ENCODE measurements at regions not wholly inside any gene's neighbourhood (a gene's known extent, or its start where the extent isn't known, plus 50 kb on each side); places are given as distances from the start of the nearest gene placed in this dataset.

GRCh38 chr6:47381036-47381435 lies 71.3 kb upstream of the TNFRSF21 start:
- Mint-ChIP-seq H3K36me3 (ENCODE audit: low read depth, unreplicated experiment) (no peaks in the 10 kb centered on the region), H3K4me3 (ENCODE audit: unreplicated experiment) (no peak overlapping the region), H3K27me3 (ENCODE audit: low read depth, unreplicated experiment) (peaks cover 5% of the 10 kb centered on the region), H3K9me3 (ENCODE audit: unreplicated experiment) (no peaks in the 10 kb centered on the region), H3K27ac (ENCODE audit: unreplicated experiment) (no peak overlapping the region), H3K4me1 (ENCODE audit: low read depth, unreplicated experiment) (peaks cover 10% of the 10 kb centered on the region)
- H3K27ac ChIP-seq (ENCODE audit: low read depth, low read length) = no peak overlapping the region
- H3K36me3 ChIP-seq (ENCODE audit: insufficient read depth, low read length) = no peaks in the 10 kb centered on the region
- TF ChIP-seq EZH2 (IDR thresholded peaks at IDR 0.05; ENCODE audit: insufficient read depth, low read length) (no peak), CTCF (IDR thresholded peaks at IDR 0.05; ENCODE audit: insufficient read depth, low read depth, low read length) (no peak)
- no peak overlapping the region for H3K4me2 ChIP-seq (ENCODE audit: low read length)
- H4K20me1 ChIP-seq (ENCODE audit: insufficient read depth, low read length) = no peaks in the 10 kb centered on the region
- H3K4me3 ChIP-seq (ENCODE audit: insufficient read depth, low read depth, low read length) = no peak overlapping the region
- H2AFZ ChIP-seq (ENCODE audit: low read depth, low read length) = no peak overlapping the region
- H3K27me3 ChIP-seq (ENCODE audit: insufficient read depth, low read length) = peaks cover 2% of the 10 kb centered on the region
- DNase-seq (ENCODE audit: low read depth) = no peak
- no peak for FAIRE-seq
- H3K9me3 ChIP-seq (ENCODE audit: insufficient read depth, low read depth, low read length) = no peaks in the 10 kb centered on the region
- no peaks in the 10 kb centered on the region for H3K79me2 ChIP-seq (ENCODE audit: insufficient read depth, low read length)
- no peak overlapping the region for H3K9ac ChIP-seq (ENCODE audit: low read length)
- H3K4me1 ChIP-seq (ENCODE audit: insufficient read depth, low read length) = no peaks in the 10 kb centered on the region

- Mint-ChIP-seq H3K9me3 (ENCODE audit: unreplicated experiment) (peaks cover 7% of the 10 kb centered on the region), H3K4me1 (ENCODE audit: low read depth, unreplicated experiment) (peaks cover 5% of the 10 kb centered on the region), H3K36me3 (ENCODE audit: low read depth, unreplicated experiment) (no peaks in the 10 kb centered on the region), H3K4me3 (ENCODE audit: unreplicated experiment) (no peak overlapping the region), H3K27ac (ENCODE audit: unreplicated experiment) (no peak overlapping the region), H3K27me3 (ENCODE audit: low read depth, unreplicated experiment) (no peaks in the 10 kb centered on the region)
- Histone ChIP-seq H3K27me3 (ENCODE audit: insufficient read depth, low read length) (peaks cover 2% of the 10 kb centered on the region), H3K79me2 (ENCODE audit: insufficient read depth, low read length) (no peaks in the 10 kb centered on the region), H3K4me2 (ENCODE audit: low read length) (no peak overlapping the region), H3K4me3 (ENCODE audit: insufficient read depth, low read depth, low read length) (no peak overlapping the region), H3K4me1 (ENCODE audit: insufficient read depth, low read length) (no peaks in the 10 kb centered on the region), H3K36me3 (ENCODE audit: insufficient read depth, low read length) (no peaks in the 10 kb centered on the region), H2AFZ (ENCODE audit: low read depth, low read length) (no peak overlapping the region), H3K9me3 (ENCODE audit: insufficient read depth, low read depth, low read length) (no peaks in the 10 kb centered on the region), H4K20me1 (ENCODE audit: insufficient read depth, low read length) (no peaks in the 10 kb centered on the region), H3K27ac (ENCODE audit: low read depth, low read length) (no peak overlapping the region), H3K9ac (ENCODE audit: low read length) (no peak overlapping the region)
- TF ChIP-seq EZH2 (IDR thresholded peaks at IDR 0.05; ENCODE audit: insufficient read depth, low read length) (no peak), CTCF (IDR thresholded peaks at IDR 0.05; ENCODE audit: insufficient read depth, low read depth, low read length) (no peak)
- DNase-seq (ENCODE audit: low read depth) (no peak), FAIRE-seq (no peak)
Measured at GRCh38 chr6:47383360-47383759, 73.7 kb upstream of the TNFRSF21 start.

- Histone ChIP-seq H3K4me1 (ENCODE audit: insufficient read depth, low read length) (no peaks in the 10 kb centered on the region), H4K20me1 (ENCODE audit: insufficient read depth, low read length) (no peaks in the 10 kb centered on the region), H3K4me2 (ENCODE audit: low read length) (no peak overlapping the region), H2AFZ (ENCODE audit: low read depth, low read length) (no peak overlapping the region), H3K9ac (ENCODE audit: low read length) (no peak overlapping the region), H3K36me3 (ENCODE audit: insufficient read depth, low read length) (no peaks in the 10 kb centered on the region), H3K79me2 (ENCODE audit: insufficient read depth, low read length) (no peaks in the 10 kb centered on the region), H3K27ac (ENCODE audit: low read depth, low read length) (no peak overlapping the region), H3K4me3 (ENCODE audit: insufficient read depth, low read depth, low read length) (no peak overlapping the region), H3K9me3 (ENCODE audit: insufficient read depth, low read depth, low read length) (no peaks in the 10 kb centered on the region), H3K27me3 (ENCODE audit: insufficient read depth, low read length) (no peaks in the 10 kb centered on the region)
- H3K36me3 Mint-ChIP-seq (ENCODE audit: low read depth, unreplicated experiment) = peaks cover 2% of the 10 kb centered on the region
- DNase-seq (ENCODE audit: low read depth) = no peak
- H3K9me3 Mint-ChIP-seq (ENCODE audit: unreplicated experiment) = peaks cover 22% of the 10 kb centered on the region
- H3K27me3 Mint-ChIP-seq (ENCODE audit: low read depth, unreplicated experiment) = no peaks in the 10 kb centered on the region
- no peak overlapping the region for H3K4me3 Mint-ChIP-seq (ENCODE audit: unreplicated experiment)
- no peak for TF ChIP-seq CTCF (IDR thresholded peaks at IDR 0.05; ENCODE audit: insufficient read depth, low read depth, low read length)
- no peak for TF ChIP-seq EZH2 (IDR thresholded peaks at IDR 0.05; ENCODE audit: insufficient read depth, low read length)
- H3K27ac Mint-ChIP-seq (ENCODE audit: unreplicated experiment) = no peak overlapping the region
- H3K4me1 Mint-ChIP-seq (ENCODE audit: low read depth, unreplicated experiment) = no peaks in the 10 kb centered on the region
- FAIRE-seq = no peak
Measured at GRCh38 chr6:47391675-47392074, 82.0 kb upstream of the TNFRSF21 start.

Measured in astrocyte (in vitro differentiated cells and primary cell).